SK-N-SH (cell line): ENCODE measurements at regions not wholly inside any gene's neighbourhood (a gene's known extent, or its start where the extent isn't known, plus 50 kb on each side); places are given as distances from the start of the nearest gene placed in this dataset.

ENCODE experiments used
- CTCF ChIA-PET: fragments of 300-600, 350-600 bp; formaldehyde crosslinking; extraction: SDS; loops from one replicate; lab custom pipeline; 2021; lab: Yijun Ruan, JAX
- POLR2A ChIA-PET: fragments of 350-600 bp; sonication (Branson Sonifier 250); formaldehyde crosslinking; extraction: SDS; loops from one replicate; lab custom pipeline; 2020; ENCODE audit warnings: antibody characterized with exemption, inconsistent platforms; lab: Yijun Ruan, JAX
- DNase-seq: peaks from one replicate; pipeline ENCODE4 v3.0.0; 2012
- H2AFZ ChIP-seq: fragments of 200-600 bp; sonication (generic); 2 replicates; pipeline ENCODE4 v1.8.1; 2016; ENCODE audit warnings: antibody characterized with exemption, mild to moderate bottlenecking, low read depth
- H3F3A ChIP-seq: fragments of 200-600 bp; sonication (generic); replicated peaks from 2 replicates; pipeline ENCODE3; 2016; ENCODE audit warnings: antibody characterized with exemption, mild to moderate bottlenecking; ENCODE audit not compliant: insufficient read depth
- H3K27ac ChIP-seq, 2 experiments: fragments of 200-500 bp in 1 of 2; fragments of 200-600 bp in 1 of 2; sonication (Bioruptor generic) in 1 of 2; sonication (generic), shearing (Covaris generic) in 1 of 2; 2 replicates each; pipeline versions ENCODE4 v1.5.1 to v1.6.1; 2014 to 2016; ENCODE audit warnings: low read depth in 2 of 2, inconsistent platforms in 1 of 2, low read length in 1 of 2, mild to moderate bottlenecking in 1 of 2, mixed read lengths in 1 of 2
- H3K27me3 ChIP-seq: fragments of 200-600 bp; sonication (generic), shearing (Covaris generic); 2 replicates; pipeline ENCODE4 v1.6.1; 2016; ENCODE audit warnings: mixed run types; ENCODE audit not compliant: insufficient read depth
- H3K36me3 ChIP-seq, 2 experiments: fragments of 200-500 bp in 1 of 2; fragments of 200-600 bp in 1 of 2; sonication (Bioruptor generic) in 1 of 2; sonication (generic) in 1 of 2; replicated peaks in 1 of 2; 2 replicates each; pipeline versions ENCODE3 to v1.5.1; 2014 to 2016; ENCODE audit warnings: low read length in 1 of 2, mild to moderate bottlenecking in 1 of 2; ENCODE audit not compliant: insufficient read depth in 2 of 2, control insufficient read depth in 1 of 2
- H3K4me1 ChIP-seq, 2 experiments: fragments of 200-500 bp in 1 of 2; fragments of 200-600 bp in 1 of 2; sonication (Bioruptor generic) in 1 of 2; sonication (generic), shearing (Covaris generic) in 1 of 2; 2 replicates each; pipeline versions ENCODE4 v1.5.1 to v1.6.1; 2014 to 2016; ENCODE audit warnings: low read depth in 1 of 2, low read length in 1 of 2, mixed run types in 1 of 2; ENCODE audit not compliant: insufficient read depth in 2 of 2, control insufficient read depth in 1 of 2
- H3K4me2 ChIP-seq: fragments of 200-600 bp; sonication (generic), shearing (Covaris generic); 2 replicates; pipeline ENCODE4 v1.6.1; 2017; ENCODE audit warnings: mixed run types
- H3K4me3 ChIP-seq, 2 experiments: fragments of 200-500 bp in 1 of 2; fragments of 200-600 bp in 1 of 2; sonication (Bioruptor generic) in 1 of 2; sonication (generic), shearing (Covaris generic) in 1 of 2; 2 replicates each; pipeline versions ENCODE4 v1.5.1 to v1.8.1; 2014 to 2016; ENCODE audit warnings: low read depth in 2 of 2, inconsistent platforms in 1 of 2, low read length in 1 of 2, mild to moderate bottlenecking in 1 of 2, mixed read lengths in 1 of 2, moderate library complexity in 1 of 2
- H3K79me2 ChIP-seq: fragments of 200-600 bp; sonication (generic); 2 replicates; pipeline ENCODE4 v1.8.1; 2017; ENCODE audit warnings: mild to moderate bottlenecking; ENCODE audit not compliant: insufficient read depth
- H3K9ac ChIP-seq: fragments of 200-600 bp; sonication (generic); 2 replicates; pipeline ENCODE4 v1.6.1; 2017; ENCODE audit warnings: mixed run types
- H3K9me2 ChIP-seq: fragments of 200-600 bp; sonication (generic); 2 replicates; pipeline ENCODE4 v1.6.1; 2017; ENCODE audit warnings: mixed run types
- H3K9me3 ChIP-seq: fragments of 200-600 bp; sonication (generic); 2 replicates; pipeline ENCODE4 v1.6.1; 2017; ENCODE audit warnings: mixed run types, mild to moderate bottlenecking, moderate library complexity
- H4K20me1 ChIP-seq: fragments of 200-600 bp; sonication (generic); 2 replicates; pipeline ENCODE4 v1.6.1; 2017; ENCODE audit warnings: mild to moderate bottlenecking, mixed run types; ENCODE audit not compliant: insufficient read depth
- CHD2 ChIP-seq: fragments of 150-350 bp; IDR thresholded peaks from 2 replicates; pipeline ENCODE4 v1.6.1; 2018; ENCODE audit warnings: low read length; ENCODE audit not compliant: partially characterized antibody
- ELF1 ChIP-seq: IDR thresholded peaks from 2 replicates; pipeline ENCODE4 v1.4.0; 2012
- EZH2phosphoT487 ChIP-seq: fragments of 200-600 bp; sonication (generic); IDR thresholded peaks from 2 replicates; pipeline ENCODE4 v1.6.1; 2017; ENCODE audit warnings: low read depth, mixed run types, mild to moderate bottlenecking, antibody characterized with exemption, moderate library complexity, borderline replicate concordance
- FOSL2 ChIP-seq: IDR thresholded peaks from 2 replicates; pipeline ENCODE4 v1.4.0; 2012; ENCODE audit warnings: low read depth, mild to moderate bottlenecking, moderate library complexity, borderline replicate concordance
- FOXJ3 ChIP-seq: sonication (generic); formaldehyde crosslinking; IDR thresholded peaks from 2 replicates; pipeline ENCODE4 v1.5.1; 2020; ENCODE audit warnings: mild to moderate bottlenecking, missing genetic modification reagents
- FOXM1 ChIP-seq: IDR thresholded peaks from 2 replicates; pipeline ENCODE4 v1.4.0; 2012; ENCODE audit warnings: low read depth, mild to moderate bottlenecking
- GABPA ChIP-seq: IDR thresholded peaks from 2 replicates; pipeline ENCODE4 v1.4.0; 2012; ENCODE audit warnings: low read depth, mild to moderate bottlenecking
- GATA2 ChIP-seq: sonication (generic); formaldehyde crosslinking; IDR thresholded peaks from 2 replicates; pipeline ENCODE4 v1.5.0; 2020; ENCODE audit warnings: mild to moderate bottlenecking, missing genetic modification reagents
- IRF3 ChIP-seq: fragments of 150-350 bp; IDR thresholded peaks from 2 replicates; pipeline ENCODE4 v1.6.1; 2016; ENCODE audit warnings: mild to moderate bottlenecking, low read depth, low read length
- JUND ChIP-seq: IDR thresholded peaks from 2 replicates; pipeline ENCODE4 v1.4.0; 2012
- MEF2A ChIP-seq: IDR thresholded peaks from 2 replicates; pipeline ENCODE4 v1.4.0; 2012; ENCODE audit warnings: low read depth, borderline replicate concordance
- MXI1 ChIP-seq: IDR thresholded peaks from 2 replicates; pipeline ENCODE4 v1.6.1; 2012; ENCODE audit warnings: mild to moderate bottlenecking, low read depth, low read length, improper control_type of control experiment
- RCOR1 ChIP-seq: fragments of 150-350 bp; IDR thresholded peaks from 2 replicates; pipeline ENCODE4 v1.6.1; 2017; ENCODE audit warnings: antibody characterized with exemption, low read length
- RFX5 ChIP-seq: IDR thresholded peaks from 2 replicates; pipeline ENCODE4 v1.6.1; 2012; ENCODE audit warnings: mild to moderate bottlenecking, improper control_type of control experiment, low read length
- RXRA ChIP-seq: IDR thresholded peaks from 2 replicates; pipeline ENCODE4 v1.4.0; 2012; ENCODE audit warnings: low read depth, mild to moderate bottlenecking, borderline replicate concordance
- SIN3A ChIP-seq: IDR thresholded peaks from 2 replicates; pipeline ENCODE4 v1.6.1; 2012; ENCODE audit warnings: low read depth, mild to moderate bottlenecking, low read length, moderate library complexity, borderline replicate concordance
- TEAD4 ChIP-seq: IDR thresholded peaks from 2 replicates; pipeline ENCODE4 v1.4.0; 2012; ENCODE audit warnings: mild to moderate bottlenecking, borderline replicate concordance; ENCODE audit not compliant: insufficient read depth
- USF2 ChIP-seq: fragments of 150-350 bp; IDR thresholded peaks from 2 replicates; pipeline ENCODE4 v1.6.1; 2017; ENCODE audit warnings: antibody characterized with exemption, low read length, low read depth, borderline replicate concordance
- YY1 ChIP-seq: IDR thresholded peaks from 2 replicates; pipeline ENCODE4 v1.4.0; 2012; ENCODE audit warnings: low read depth, mild to moderate bottlenecking
- ZBTB33 ChIP-seq: IDR thresholded peaks from 2 replicates; pipeline ENCODE4 v1.4.0; 2012; ENCODE audit warnings: low read depth, borderline replicate concordance
- WGBS: methylation state at CpG from one replicate; pipeline ENCODE4 v1.1.6; 2017; ENCODE audit warnings: low lambda C conversion rate; 5-methylcytosine and 5-hydroxymethylcytosine counted together
- TF ChIP-seq, protein P1 (sequence below): fragments of 200-600 bp; sonication (generic); IDR thresholded peaks from 2 replicates; pipeline ENCODE4 v1.6.1; 2017; ENCODE audit warnings: antibody characterized with exemption, mild to moderate bottlenecking, moderate library complexity
- TF ChIP-seq, protein P2 (sequence below): IDR thresholded peaks from 2 replicates; pipeline ENCODE4 v1.4.0; 2012; ENCODE audit warnings: low read depth, borderline replicate concordance
- TF ChIP-seq, protein P3 (sequence below): IDR thresholded peaks from 2 replicates; pipeline ENCODE4 v1.4.0; 2012; ENCODE audit warnings: low read depth

GRCh38 chr10:88027570-88027969, 164.1 kb downstream of the PTEN start:
- H3K9ac ChIP-seq: no peak overlapping the region
- H3K4me1 ChIP-seq: peaks cover 0 to 5% of the 10 kb centered on the region in 2 experiments; a peak in 2 of 4 replicates
- no peaks in the 10 kb centered on the region for H3K79me2 ChIP-seq
- WGBS: 83% methylated on average over 4 of the region's 4 CpGs
- H3F3A ChIP-seq: no peaks in the 10 kb centered on the region
- TF ChIP-seq, protein P1, sequence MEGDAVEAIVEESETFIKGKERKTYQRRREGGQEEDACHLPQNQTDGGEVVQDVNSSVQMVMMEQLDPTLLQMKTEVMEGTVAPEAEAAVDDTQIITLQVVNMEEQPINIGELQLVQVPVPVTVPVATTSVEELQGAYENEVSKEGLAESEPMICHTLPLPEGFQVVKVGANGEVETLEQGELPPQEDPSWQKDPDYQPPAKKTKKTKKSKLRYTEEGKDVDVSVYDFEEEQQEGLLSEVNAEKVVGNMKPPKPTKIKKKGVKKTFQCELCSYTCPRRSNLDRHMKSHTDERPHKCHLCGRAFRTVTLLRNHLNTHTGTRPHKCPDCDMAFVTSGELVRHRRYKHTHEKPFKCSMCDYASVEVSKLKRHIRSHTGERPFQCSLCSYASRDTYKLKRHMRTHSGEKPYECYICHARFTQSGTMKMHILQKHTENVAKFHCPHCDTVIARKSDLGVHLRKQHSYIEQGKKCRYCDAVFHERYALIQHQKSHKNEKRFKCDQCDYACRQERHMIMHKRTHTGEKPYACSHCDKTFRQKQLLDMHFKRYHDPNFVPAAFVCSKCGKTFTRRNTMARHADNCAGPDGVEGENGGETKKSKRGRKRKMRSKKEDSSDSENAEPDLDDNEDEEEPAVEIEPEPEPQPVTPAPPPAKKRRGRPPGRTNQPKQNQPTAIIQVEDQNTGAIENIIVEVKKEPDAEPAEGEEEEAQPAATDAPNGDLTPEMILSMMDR: no peak
- TF ChIP-seq MEF2A (no peak), MXI1 (no peak), FOXJ3 (no peak), RXRA (no peak), ELF1 (no peak), EZH2phosphoT487 (no peak), FOSL2 (no peak), FOXM1 (no peak)
- TF ChIP-seq, protein P2, sequence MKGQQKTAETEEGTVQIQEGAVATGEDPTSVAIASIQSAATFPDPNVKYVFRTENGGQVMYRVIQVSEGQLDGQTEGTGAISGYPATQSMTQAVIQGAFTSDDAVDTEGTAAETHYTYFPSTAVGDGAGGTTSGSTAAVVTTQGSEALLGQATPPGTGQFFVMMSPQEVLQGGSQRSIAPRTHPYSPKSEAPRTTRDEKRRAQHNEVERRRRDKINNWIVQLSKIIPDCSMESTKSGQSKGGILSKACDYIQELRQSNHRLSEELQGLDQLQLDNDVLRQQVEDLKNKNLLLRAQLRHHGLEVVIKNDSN: no peak
- H4K20me1 ChIP-seq: no peaks in the 10 kb centered on the region
- H3K27ac ChIP-seq: no peak overlapping the region
- ChIA-PET CTCF (no interaction called here), POLR2A (no interaction called here)
- H2AFZ ChIP-seq: no peak overlapping the region
- no peaks in the 10 kb centered on the region for H3K36me3 ChIP-seq
- no peak overlapping the region for H3K4me2 ChIP-seq
- DNase-seq: no peak
- no peak overlapping the region for H3K4me3 ChIP-seq
- H3K9me2 ChIP-seq: no peaks in the 10 kb centered on the region
- no peaks in the 10 kb centered on the region for H3K27me3 ChIP-seq
- no peaks in the 10 kb centered on the region for H3K9me3 ChIP-seq

- no peaks in the 10 kb centered on the region for H3K79me2 ChIP-seq
- no peaks in the 10 kb centered on the region for H3K27me3 ChIP-seq
- WGBS: 100% methylated on average over 1 of the region's 1 CpG
- no peak overlapping the region for H3K4me2 ChIP-seq
- POLR2A ChIA-PET: no interaction called here
- no peak overlapping the region for H3K4me3 ChIP-seq
- CTCF ChIA-PET: no interaction called here
- H2AFZ ChIP-seq: no peak overlapping the region
- H3K4me1 ChIP-seq: peaks cover 0 to 5% of the 10 kb centered on the region in 2 experiments; a peak in 2 of 4 replicates
- H4K20me1 ChIP-seq: no peaks in the 10 kb centered on the region
- no peaks in the 10 kb centered on the region for H3K36me3 ChIP-seq
- H3K27ac ChIP-seq: peak overlapping the region in 1 of 2 experiments; percentile 74; a peak in 1 of 4 replicates
- no peaks in the 10 kb centered on the region for H3F3A ChIP-seq
- no peak for DNase-seq
- H3K9me3 ChIP-seq: no peaks in the 10 kb centered on the region
- H3K9me2 ChIP-seq: no peaks in the 10 kb centered on the region
- no peak overlapping the region for H3K9ac ChIP-seq
- TF ChIP-seq RCOR1: no peak
- no peak for TF ChIP-seq JUND
- TF ChIP-seq, protein P3, sequence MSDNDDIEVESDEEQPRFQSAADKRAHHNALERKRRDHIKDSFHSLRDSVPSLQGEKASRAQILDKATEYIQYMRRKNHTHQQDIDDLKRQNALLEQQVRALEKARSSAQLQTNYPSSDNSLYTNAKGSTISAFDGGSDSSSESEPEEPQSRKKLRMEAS: no peak
- TF ChIP-seq GATA2 (CRISPR knock-in tag): no peak
- no peak for TF ChIP-seq CHD2
- TF ChIP-seq ZBTB33: no peak
- no peak for TF ChIP-seq FOXJ3
- no peak for TF ChIP-seq RFX5
- no peak for TF ChIP-seq MEF2A
- no peak for TF ChIP-seq FOXM1
- TF ChIP-seq YY1: no peak
- no peak for TF ChIP-seq USF2
- TF ChIP-seq IRF3: no peak
- no peak for TF ChIP-seq SIN3A
- no peak for TF ChIP-seq GABPA
- no peak for TF ChIP-seq TEAD4
Observed at GRCh38 chr10:88028072-88028471, 164.6 kb downstream of the PTEN start.
